Trophoblast cell (in vitro differentiated cells and primary cell): ENCODE measurements at regions not wholly inside any gene's neighbourhood (a gene's known extent, or its start where the extent isn't known, plus 50 kb on each side); places are given as distances from the start of the nearest gene placed in this dataset.

Source experiments
- DNase-seq, 2 donors: peaks; one replicate each; pipeline ENCODE4 v3.0.0-alpha.2; 2016
- H2AFZ ChIP-seq: 2 replicates; pipeline ENCODE4 v1.6.1; 2013; ENCODE audit warnings: low read length, moderate library complexity, mild to moderate bottlenecking; ENCODE audit not compliant: insufficient read depth, poor library complexity
- H2AK5ac ChIP-seq: 2 replicates; pipeline ENCODE4 v1.6.1; 2013; ENCODE audit warnings: mild to moderate bottlenecking, low read length
- H2BK120ac ChIP-seq: 2 replicates; pipeline ENCODE4 v1.6.1; 2013; ENCODE audit warnings: low read length, mild to moderate bottlenecking, moderate library complexity; ENCODE audit not compliant: insufficient read depth, poor library complexity
- H2BK12ac ChIP-seq: 2 replicates; pipeline ENCODE4 v1.6.1; 2013; ENCODE audit warnings: mild to moderate bottlenecking, low read length, moderate library complexity
- H2BK5ac ChIP-seq: 2 replicates; pipeline ENCODE4 v1.6.1; 2013; ENCODE audit warnings: low read length, low read depth, moderate library complexity, mild to moderate bottlenecking; ENCODE audit not compliant: poor library complexity
- H3K14ac ChIP-seq: 2 replicates; pipeline ENCODE4 v1.6.1; 2013; ENCODE audit warnings: mild to moderate bottlenecking, low read length
- H3K18ac ChIP-seq: 2 replicates; pipeline ENCODE4 v1.6.1; 2013; ENCODE audit warnings: mild to moderate bottlenecking, low read length
- H3K23ac ChIP-seq: 2 replicates; pipeline ENCODE4 v1.6.1; 2013; ENCODE audit warnings: low read length
- H3K27ac ChIP-seq: 2 replicates; pipeline ENCODE4 v1.5.1; 2013; ENCODE audit warnings: low read depth, mild to moderate bottlenecking, inconsistent platforms, low read length, moderate library complexity
- H3K27me3 ChIP-seq: 2 replicates; pipeline ENCODE4 v1.6.1; 2013; ENCODE audit warnings: inconsistent platforms, mild to moderate bottlenecking, low read length, moderate library complexity; ENCODE audit not compliant: insufficient read depth
- H3K36me3 ChIP-seq, 2 experiments: 1 replicate in 1 of 2; 2 replicates in 1 of 2; pipeline ENCODE4 v1.6.1; 2013; ENCODE audit warnings: low read length in 2 of 2, mild to moderate bottlenecking in 2 of 2, moderate library complexity in 1 of 2; ENCODE audit not compliant: insufficient read depth in 2 of 2, control insufficient read depth in 1 of 2
- H3K4ac ChIP-seq: 2 replicates; pipeline ENCODE4 v1.6.1; 2013; ENCODE audit warnings: low read depth, mild to moderate bottlenecking, low read length, moderate library complexity
- H3K4me1 ChIP-seq, 2 experiments: 1 replicate in 1 of 2; 2 replicates in 1 of 2; pipeline ENCODE4 v1.6.1; 2013; ENCODE audit warnings: low read length in 2 of 2, mild to moderate bottlenecking in 2 of 2, moderate library complexity in 1 of 2; ENCODE audit not compliant: insufficient read depth in 2 of 2, control insufficient read depth in 1 of 2
- H3K4me2 ChIP-seq: 2 replicates; pipeline ENCODE4 v1.6.1; 2013; ENCODE audit warnings: inconsistent platforms, mild to moderate bottlenecking, low read length, moderate library complexity
- H3K4me3 ChIP-seq: 2 replicates; pipeline ENCODE4 v1.5.1; 2013; ENCODE audit warnings: mild to moderate bottlenecking, low read depth, low read length, inconsistent platforms
- H3K79me1 ChIP-seq: one replicate; pipeline ENCODE4 v1.6.1; 2013; ENCODE audit warnings: low read length
- H3K79me2 ChIP-seq: 2 replicates; pipeline ENCODE4 v1.6.1; 2013; ENCODE audit warnings: low read length, mild to moderate bottlenecking; ENCODE audit not compliant: control insufficient read depth, insufficient read depth, poor library complexity
- H3K9ac ChIP-seq: 2 replicates; pipeline ENCODE4 v1.6.1; 2013; ENCODE audit warnings: mild to moderate bottlenecking, low read length
- H3K9me3 ChIP-seq: 2 replicates; pipeline ENCODE4 v1.6.1; 2013; ENCODE audit warnings: low read depth, mild to moderate bottlenecking, control low read depth, inconsistent platforms, low read length; ENCODE audit not compliant: insufficient read depth
- H4K12ac ChIP-seq: 2 replicates; pipeline ENCODE4 v1.6.1; 2013; ENCODE audit warnings: low read depth, mild to moderate bottlenecking, low read length, moderate library complexity
- H4K8ac ChIP-seq: 2 replicates; pipeline ENCODE4 v1.6.1; 2013; ENCODE audit warnings: low read depth, mild to moderate bottlenecking, low read length, moderate library complexity
- H4K91ac ChIP-seq: one replicate; pipeline ENCODE4 v1.6.1; 2013; ENCODE audit warnings: low read depth, mild to moderate bottlenecking, low read length, moderate library complexity
- WGBS: extraction: QIAGEN DNeasy Blood & Tissue Kit; methylation state at CpG from one replicate; pipeline ENCODE4 v1.1.7; 2013; ENCODE audit warnings: missing lambda C conversion rate; ENCODE audit not compliant: insufficient read length, insufficient coverage; ENCODE audit errors: extremely low coverage; 5-methylcytosine and 5-hydroxymethylcytosine counted together

GRCh38 chr18:78411539-78411938, 568.1 kb upstream of the SALL3 start:
- no CpG with 5 or more reads among the region's 6 CpGs for WGBS

GRCh38 chr18:78414302-78414701, 565.3 kb upstream of the SALL3 start:
- Histone ChIP-seq H2AK5ac (no peak overlapping the region), H3K23ac (no peak overlapping the region), H3K14ac (no peak overlapping the region), H4K8ac (no peak overlapping the region), H3K4me1 (no peaks in the 10 kb centered on the region), H2BK5ac (no peak overlapping the region), H3K79me2 (no peaks in the 10 kb centered on the region), H4K12ac (no peak overlapping the region), H3K18ac (no peak overlapping the region), H3K4ac (no peak overlapping the region), H3K36me3 (no peaks in the 10 kb centered on the region), H3K4me2 (no peak overlapping the region), H4K91ac (no peak overlapping the region), H2BK120ac (no peak overlapping the region), H3K27me3 (no peaks in the 10 kb centered on the region), H3K27ac (no peak overlapping the region), H2AFZ (no peak overlapping the region), H3K4me3 (no peak overlapping the region), H2BK12ac (no peak overlapping the region), H3K79me1 (no peaks in the 10 kb centered on the region), H3K9ac (no peak overlapping the region), H3K9me3 (no peaks in the 10 kb centered on the region)
- WGBS, result no CpG with 5 or more reads among the region's 2 CpGs
- no peak for DNase-seq

More at GRCh38 chr18:78411539-78411938, 568.1 kb upstream of the SALL3 start:
- Histone ChIP-seq H2BK120ac (no peak overlapping the region), H2BK5ac (no peak overlapping the region), H3K9me3 (no peaks in the 10 kb centered on the region), H3K27me3 (no peaks in the 10 kb centered on the region), H3K18ac (no peak overlapping the region), H2BK12ac (no peak overlapping the region), H3K4ac (no peak overlapping the region), H3K9ac (no peak overlapping the region), H3K4me3 (no peak overlapping the region), H3K23ac (no peak overlapping the region), H2AFZ (no peak overlapping the region), H3K79me1 (no peaks in the 10 kb centered on the region), H2AK5ac (no peak overlapping the region), H3K79me2 (no peaks in the 10 kb centered on the region), H4K91ac (no peak overlapping the region), H3K27ac (no peak overlapping the region), H3K14ac (no peak overlapping the region), H4K12ac (no peak overlapping the region), H3K4me2 (no peak overlapping the region), H4K8ac (no peak overlapping the region), H3K36me3 (no peaks in the 10 kb centered on the region), H3K4me1 (no peaks in the 10 kb centered on the region)
- no peak for DNase-seq

DNA sequence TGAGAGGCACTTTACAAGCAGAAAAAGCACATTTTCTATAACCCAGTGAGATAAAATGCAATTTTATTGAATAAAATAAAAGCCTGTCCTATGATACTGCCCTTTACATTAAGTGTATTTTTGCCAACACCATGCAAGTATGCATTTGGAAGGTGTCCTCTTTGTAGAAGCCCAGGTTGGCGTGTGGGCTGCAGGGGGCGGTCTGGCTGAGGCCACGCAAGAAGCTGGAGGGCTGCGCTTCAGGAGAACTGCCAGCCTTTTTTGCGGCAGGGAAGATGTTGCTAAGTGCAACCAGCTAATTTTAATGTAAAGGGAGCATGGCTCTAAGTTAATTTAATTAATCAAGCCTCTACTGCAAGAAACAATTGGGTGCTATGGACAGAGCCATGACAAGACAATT, 562.8 kb upstream of the SALL3 start:
- no peak overlapping the region for H3K18ac ChIP-seq
- no peaks in the 10 kb centered on the region for H3K79me1 ChIP-seq
- no peak overlapping the region for H2AFZ ChIP-seq
- H3K4ac ChIP-seq, result no peak overlapping the region
- H3K36me3 ChIP-seq, result no peaks in the 10 kb centered on the region
- no peak overlapping the region for H2BK12ac ChIP-seq
- DNase-seq, result no peak
- no peak overlapping the region for H3K4me3 ChIP-seq
- H2BK5ac ChIP-seq, result no peak overlapping the region
- no peak overlapping the region for H4K8ac ChIP-seq
- H4K91ac ChIP-seq, result no peak overlapping the region
- no peaks in the 10 kb centered on the region for H3K79me2 ChIP-seq
- no peak overlapping the region for H4K12ac ChIP-seq
- no CpG with 5 or more reads among the region's 5 CpGs for WGBS
- no peak overlapping the region for H2BK120ac ChIP-seq
- H3K9ac ChIP-seq, result no peak overlapping the region
- H3K23ac ChIP-seq, result no peak overlapping the region
- H3K14ac ChIP-seq, result no peak overlapping the region
- H3K9me3 ChIP-seq, result peaks cover 2% of the 10 kb centered on the region
- H3K27me3 ChIP-seq, result no peaks in the 10 kb centered on the region
- H2AK5ac ChIP-seq, result no peak overlapping the region
- no peaks in the 10 kb centered on the region for H3K4me1 ChIP-seq
- H3K4me2 ChIP-seq, result no peak overlapping the region
- H3K27ac ChIP-seq, result no peak overlapping the region

DNA sequence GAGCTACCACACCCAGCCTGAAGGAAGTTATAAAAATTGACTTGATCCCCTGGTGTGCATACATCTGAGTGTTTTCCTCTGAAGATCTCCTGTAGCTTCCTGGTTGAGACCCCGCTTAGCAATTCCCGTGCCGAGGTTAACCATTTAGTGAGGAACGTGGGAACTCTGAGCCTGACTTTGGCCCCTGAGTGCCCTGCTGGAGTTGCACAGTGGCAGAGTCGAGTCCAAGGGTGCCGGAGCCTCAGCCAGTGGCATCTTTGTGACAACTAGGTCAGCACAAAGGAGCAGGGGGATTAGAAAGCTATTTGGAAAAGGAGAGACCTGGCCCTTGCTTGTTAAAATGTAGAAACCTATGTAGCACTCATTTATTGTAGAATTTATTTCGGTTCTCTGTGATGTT, 561.2 kb upstream of the SALL3 start:
- Histone ChIP-seq H3K14ac (no peak overlapping the region), H3K79me1 (no peaks in the 10 kb centered on the region), H3K27ac (no peak overlapping the region), H2AFZ (no peak overlapping the region), H4K8ac (no peak overlapping the region), H3K9me3 (peaks cover 3% of the 10 kb centered on the region), H2BK5ac (no peak overlapping the region), H3K79me2 (no peaks in the 10 kb centered on the region), H3K23ac (no peak overlapping the region), H2AK5ac (no peak overlapping the region), H3K27me3 (no peaks in the 10 kb centered on the region), H4K12ac (no peak overlapping the region), H4K91ac (no peak overlapping the region), H3K4me2 (no peak overlapping the region), H3K4me1 (no peaks in the 10 kb centered on the region), H3K18ac (no peak overlapping the region), H3K4me3 (no peak overlapping the region), H3K4ac (no peak overlapping the region), H2BK12ac (no peak overlapping the region), H3K36me3 (no peaks in the 10 kb centered on the region), H2BK120ac (no peak overlapping the region), H3K9ac (no peak overlapping the region)
- no CpG with 5 or more reads among the region's 7 CpGs for WGBS
- DNase-seq, result no peak
